GM12873 (cell line): ENCODE measurements at regions not wholly inside any gene's neighbourhood (a gene's known extent, or its start where the extent isn't known, plus 50 kb on each side); places are given as distances from the start of the nearest gene placed in this dataset.

Experiments
- TF ChIP-seq, protein P1 (sequence below): IDR thresholded peaks from 2 replicates; pipeline ENCODE4 v1.5.1; 2012; ENCODE audit warnings: low read depth, mild to moderate bottlenecking, moderate library complexity, low read length, control low read depth; ENCODE audit not compliant: insufficient read depth; ENCODE audit errors: missing control alignments

DNA sequence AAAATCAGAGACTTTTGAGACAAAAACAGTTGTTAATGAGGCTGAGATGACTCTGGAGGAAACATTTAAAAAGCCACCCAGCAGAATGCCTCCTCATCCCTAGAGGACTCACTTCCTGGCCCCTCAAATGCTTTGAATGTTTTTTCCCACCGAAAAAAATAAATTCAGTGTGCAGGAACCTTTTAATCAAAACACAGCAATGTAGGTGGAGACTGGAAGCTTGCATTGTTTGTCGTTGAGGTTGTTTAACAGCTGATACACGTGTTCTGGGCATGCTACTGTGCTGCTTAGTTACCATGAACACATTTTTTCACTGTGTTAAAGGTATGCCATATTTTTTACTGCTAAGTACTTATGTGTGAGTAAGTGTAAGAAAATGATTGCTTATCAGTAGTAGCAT, 65.7 kb upstream of the ADCY2 start:
- TF ChIP-seq, protein P1, sequence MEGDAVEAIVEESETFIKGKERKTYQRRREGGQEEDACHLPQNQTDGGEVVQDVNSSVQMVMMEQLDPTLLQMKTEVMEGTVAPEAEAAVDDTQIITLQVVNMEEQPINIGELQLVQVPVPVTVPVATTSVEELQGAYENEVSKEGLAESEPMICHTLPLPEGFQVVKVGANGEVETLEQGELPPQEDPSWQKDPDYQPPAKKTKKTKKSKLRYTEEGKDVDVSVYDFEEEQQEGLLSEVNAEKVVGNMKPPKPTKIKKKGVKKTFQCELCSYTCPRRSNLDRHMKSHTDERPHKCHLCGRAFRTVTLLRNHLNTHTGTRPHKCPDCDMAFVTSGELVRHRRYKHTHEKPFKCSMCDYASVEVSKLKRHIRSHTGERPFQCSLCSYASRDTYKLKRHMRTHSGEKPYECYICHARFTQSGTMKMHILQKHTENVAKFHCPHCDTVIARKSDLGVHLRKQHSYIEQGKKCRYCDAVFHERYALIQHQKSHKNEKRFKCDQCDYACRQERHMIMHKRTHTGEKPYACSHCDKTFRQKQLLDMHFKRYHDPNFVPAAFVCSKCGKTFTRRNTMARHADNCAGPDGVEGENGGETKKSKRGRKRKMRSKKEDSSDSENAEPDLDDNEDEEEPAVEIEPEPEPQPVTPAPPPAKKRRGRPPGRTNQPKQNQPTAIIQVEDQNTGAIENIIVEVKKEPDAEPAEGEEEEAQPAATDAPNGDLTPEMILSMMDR = no peak

DNA sequence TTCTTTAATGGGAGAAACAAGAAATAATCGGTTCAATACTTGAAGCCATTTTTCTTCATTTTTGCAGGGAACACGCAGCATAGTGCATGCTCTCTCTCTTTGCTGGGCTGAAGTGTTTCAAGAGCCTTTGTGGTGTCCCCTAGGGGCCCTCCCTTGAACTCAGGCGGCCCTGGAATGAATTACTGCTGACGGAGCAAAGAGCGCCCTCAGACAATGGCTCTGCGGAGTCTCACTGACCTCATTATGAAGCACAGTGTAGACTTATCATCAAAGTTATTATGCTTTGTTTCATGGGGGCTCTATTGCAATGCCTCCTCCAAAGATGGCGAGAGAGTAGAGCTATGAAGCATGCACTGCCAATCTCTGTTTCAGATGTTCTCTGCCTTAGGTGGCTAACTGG, 64.8 kb upstream of the ADCY2 start:
- TF ChIP-seq, protein P1 = no peak
